ENCODE measurements at regions not wholly inside any gene's neighbourhood (a gene's known extent, or its start where the extent isn't known, plus 50 kb on each side); places are given as distances from the start of the nearest gene placed in this dataset.
"Not testable (repeated sequence)": the region's sequence is repeated elsewhere in the genome, so short reads cannot be mapped to it uniquely, and the experiment has no call there.

GRCh38 chr21:32083197-32083596, 195.7 kb downstream of the MIS18A start:
- no peak overlapping the region for H3K4me3 ChIP-seq (ENCODE audit: control insufficient read depth, low read depth, low read length)
- no peak for TF ChIP-seq CTCF (conservative IDR thresholded peaks at IDR 0.05; ENCODE audit: control insufficient read depth, insufficient read depth, low read depth, low read length)

GRCh38 chr21:32082466-32082865, 196.4 kb downstream of the MIS18A start:
- no peak for DNase-seq (ENCODE audit: low read depth)
- TF ChIP-seq CTCF (conservative IDR thresholded peaks at IDR 0.05; ENCODE audit: control insufficient read depth, insufficient read depth, low read depth, low read length): no peak
- H3K4me3 ChIP-seq (ENCODE audit: control insufficient read depth, low read depth, low read length): no peak overlapping the region

More at GRCh38 chr21:32083197-32083596, 195.7 kb downstream of the MIS18A start:
- no peak for DNase-seq (ENCODE audit: low read depth)

GRCh38 chr21:32073593-32073992, 200.8 kb downstream of the HUNK start:
- no peak for TF ChIP-seq CTCF (conservative IDR thresholded peaks at IDR 0.05; ENCODE audit: control insufficient read depth, insufficient read depth, low read depth, low read length)
- no peak for DNase-seq (ENCODE audit: low read depth)
- H3K4me3 ChIP-seq (ENCODE audit: control insufficient read depth, low read depth, low read length): no peak overlapping the region

- DNase-seq (ENCODE audit: low read depth): no peak
- H3K4me3 ChIP-seq (ENCODE audit: control insufficient read depth, low read depth, low read length): no peak overlapping the region
- no peak for TF ChIP-seq CTCF (conservative IDR thresholded peaks at IDR 0.05; ENCODE audit: control insufficient read depth, insufficient read depth, low read depth, low read length)
Observed at GRCh38 chr21:32073190-32073589, 200.4 kb downstream of the HUNK start.

GRCh38 chr21:32071620-32072019, 198.8 kb downstream of the HUNK start:
- not testable (repeated sequence) for H3K4me3 ChIP-seq (ENCODE audit: control insufficient read depth, low read depth, low read length)
- peak; percentile 2 for DNase-seq (ENCODE audit: low read depth)

GRCh38 chr21:32070676-32071330, 198.0 kb downstream of the HUNK start:
- no peak overlapping the region for H3K4me3 ChIP-seq (ENCODE audit: control insufficient read depth, low read depth, low read length)
- TF ChIP-seq CTCF (conservative IDR thresholded peaks at IDR 0.05; ENCODE audit: control insufficient read depth, insufficient read depth, low read depth, low read length): no peak
- no peak for DNase-seq (ENCODE audit: low read depth)

- TF ChIP-seq CTCF (conservative IDR thresholded peaks at IDR 0.05; ENCODE audit: control insufficient read depth, insufficient read depth, low read depth, low read length): no peak
- DNase-seq (ENCODE audit: low read depth): no peak
- no peak overlapping the region for H3K4me3 ChIP-seq (ENCODE audit: control insufficient read depth, low read depth, low read length)
Observed at GRCh38 chr21:32070126-32070525, 197.3 kb downstream of the HUNK start.

All from fibroblast of mammary gland (primary cell).